Head of caudate nucleus (tissue), 42 donors: ENCODE measurements at regions not wholly inside any gene's neighbourhood (a gene's known extent, or its start where the extent isn't known, plus 50 kb on each side); places are given as distances from the start of the nearest gene placed in this dataset.

Experiments
- DNase-seq, 42 donors: peaks; one replicate each; pipeline versions ENCODE4 v3.0.0 to v3.0.0-alpha.2; 2020 to 2021; ENCODE audit warnings: mixed read lengths in 7 of 42
- intact Hi-C: fragments of 100-400 bp; cut with DNase I; formaldehyde crosslinking; loops from one replicate; pipeline ENCODE4 v1.15.0; 2022

GRCh38 chr12:78797196-78797931, 67.2 kb upstream of the SYT1 start:
- DNase-seq = no peak
- intact Hi-C loops = no loop called here

DNA sequence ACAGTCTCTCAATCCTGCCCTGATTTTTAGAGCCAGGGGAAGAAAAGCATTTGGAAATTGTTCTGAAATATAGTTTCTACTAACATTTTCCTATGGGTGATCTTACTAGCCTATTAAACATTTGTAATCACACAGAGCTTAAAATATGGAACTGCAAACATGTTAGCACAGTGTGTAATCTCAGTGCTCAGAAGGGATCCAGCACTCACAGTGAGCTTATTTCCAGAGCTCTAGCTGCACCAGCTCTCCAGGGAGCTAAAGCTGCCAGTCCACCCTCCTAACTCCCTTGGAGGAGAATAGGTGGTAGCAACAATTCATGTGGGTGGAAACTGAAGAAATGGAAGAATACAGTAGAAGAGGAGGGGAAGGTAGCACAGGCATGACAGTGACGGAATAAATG, 64.9 kb upstream of the SYT1 start:
- DNase-seq = peak in 13 of 42 donors; percentile 4 to 53 (median 18)
- intact Hi-C loops = no loop called here

- DNase-seq = no peak
These were observed 62.0 kb upstream of the SYT1 start for GRCh38 chr12:78802593-78802992.

GRCh38 chr12:78804262-78804661, 60.3 kb upstream of the SYT1 start:
- DNase-seq = no peak
- intact Hi-C loops = no loop called here

More at GRCh38 chr12:78802593-78802992, 62.0 kb upstream of the SYT1 start:
- intact Hi-C loops = no loop called here
